AG04449 (cell line): ENCODE measurements at regions not wholly inside any gene's neighbourhood (a gene's known extent, or its start where the extent isn't known, plus 50 kb on each side); places are given as distances from the start of the nearest gene placed in this dataset.
A peak's percentile ranks its signal among the peaks of the same experiment; 100 is the strongest.

Source experiments
- CTCF ChIA-PET: fragments of 350-600 bp; formaldehyde crosslinking; extraction: SDS; loops from one replicate; lab custom pipeline; 2021; ENCODE audit warnings: antibody characterized with exemption; lab: Yijun Ruan, JAX
- POLR2A ChIA-PET: fragments of 400-600, 350-600 bp; formaldehyde crosslinking; extraction: SDS; loops from one replicate; lab custom pipeline; 2020; ENCODE audit warnings: antibody characterized with exemption, inconsistent platforms; lab: Yijun Ruan, JAX
- DNase-seq: peaks from one replicate; pipeline ENCODE4 v3.0.0-alpha.2; 2010; ENCODE audit warnings: low read depth, low spot score
- H3K4me3 ChIP-seq: 2 replicates; pipeline ENCODE4 v1.5.1; 2011; ENCODE audit warnings: low read depth, mild to moderate bottlenecking, control low read depth, low read length
- CTCF ChIP-seq: IDR thresholded peaks from one replicate; pipeline ENCODE4 v1.5.1; 2011; ENCODE audit warnings: mild to moderate bottlenecking, moderate library complexity, low read length, control low read depth, inconsistent platforms; ENCODE audit not compliant: insufficient read depth; ENCODE audit errors: missing control alignments

- POLR2A ChIA-PET, result no interaction called here
- peak; percentile 33 for DNase-seq
- CTCF ChIA-PET, result interaction anchor here (2.4 kb wide), 1 partner anchor 11 kb away, joined by 10 read pairs; no protein-coding TSS in a partner anchor
- H3K4me3 ChIP-seq, result no peak overlapping the region
- no peak for TF ChIP-seq CTCF
These were observed 261.4 kb upstream of the PRDM1 start for GRCh38 chr6:105824732-105825131.

GRCh38 chr6:105821777-105822176, 264.4 kb upstream of the PRDM1 start:
- TF ChIP-seq CTCF, result no peak
- ChIA-PET POLR2A (no interaction called here), CTCF (no interaction called here)
- no peak for DNase-seq
- H3K4me3 ChIP-seq, result no peak overlapping the region

GRCh38 chr6:105821027-105821426, 265.1 kb upstream of the PRDM1 start:
- no peak overlapping the region for H3K4me3 ChIP-seq
- no peak for TF ChIP-seq CTCF
- DNase-seq, result no peak
- CTCF ChIA-PET, result no interaction called here
- POLR2A ChIA-PET, result no interaction called here

GRCh38 chr6:105819745-105820144, 266.4 kb upstream of the PRDM1 start:
- DNase-seq, result no peak
- CTCF ChIA-PET, result no interaction called here
- H3K4me3 ChIP-seq, result no peak overlapping the region
- POLR2A ChIA-PET, result no interaction called here
- TF ChIP-seq CTCF, result no peak

GRCh38 chr6:105818505-105818904, 267.6 kb upstream of the PRDM1 start:
- H3K4me3 ChIP-seq, result no peak overlapping the region
- DNase-seq, result no peak
- CTCF ChIA-PET, result no interaction called here
- no peak for TF ChIP-seq CTCF
- POLR2A ChIA-PET, result no interaction called here

GRCh38 chr6:105817961-105818360, 268.2 kb upstream of the PRDM1 start:
- no peak overlapping the region for H3K4me3 ChIP-seq
- DNase-seq, result no peak
- ChIA-PET CTCF (no interaction called here), POLR2A (no interaction called here)
- TF ChIP-seq CTCF, result no peak

- no peak overlapping the region for H3K4me3 ChIP-seq
- ChIA-PET POLR2A (no interaction called here), CTCF (interaction anchor here (0.8 kb wide), 1 partner anchor 56 kb away, joined by 3 read pairs; no protein-coding TSS in a partner anchor)
- no peak for TF ChIP-seq CTCF
- no peak for DNase-seq
These were observed 268.8 kb upstream of the PRDM1 start for GRCh38 chr6:105817370-105817769.
